ENCODE measurements at regions not wholly inside any gene's neighbourhood (a gene's known extent, or its start where the extent isn't known, plus 50 kb on each side); places are given as distances from the start of the nearest gene placed in this dataset.

GRCh38 chrX:99001286-99001685 is 1408.8 kb downstream of the PCDH19 start:
- no peaks in the 10 kb centered on the region for H3K9me1 ChIP-seq (ENCODE audit: insufficient read depth, low read length)
- H2AFZ ChIP-seq (replicated peaks; ENCODE audit: low read length, poor library complexity) = no peak overlapping the region
- in situ Hi-C loops (cut with MboI; ENCODE audit: low sequenced_read_pairs) = no loop called here
- H3K79me1 ChIP-seq (ENCODE audit: low read depth in 1 of 2, low read length in 2 of 2) = no peaks in the 10 kb centered on the region
- no peak overlapping the region for H2BK120ac ChIP-seq (ENCODE audit: low read depth, low read length)
- no TSS peak for BruUV-seq (replicated peaks)
- H2AK5ac ChIP-seq (ENCODE audit: low read depth, low read length) = no peak overlapping the region
- H3K14ac ChIP-seq (replicated peaks; ENCODE audit: low read depth, low read length) = no peak overlapping the region
- TF ChIP-seq CEBPB (IDR thresholded peaks at IDR 0.05; ENCODE audit: low read depth, low read length) (no peak), CHD1 (IDR thresholded peaks at IDR 0.05; ENCODE audit: low read depth, low read length) (no peak), FOS (IDR thresholded peaks at IDR 0.05; ENCODE audit: low read depth, low read length) (no peak), MAFK (IDR thresholded peaks at IDR 0.05; ENCODE audit: low read depth, low read length) (no peak), RFX5 (IDR thresholded peaks at IDR 0.05; ENCODE audit: low read depth, low read length) (no peak), NFE2L2 (IDR thresholded peaks at IDR 0.05; ENCODE audit: low read depth, low read length) (no peak), BHLHE40 (IDR thresholded peaks at IDR 0.05; ENCODE audit: low read depth, low read length) (no peak), USF2 (IDR thresholded peaks at IDR 0.05; ENCODE audit: low read depth, low read length) (no peak), POLR2A (IDR thresholded peaks at IDR 0.05; ENCODE audit: low read depth, low read length) (no peak), SMC3 (IDR thresholded peaks at IDR 0.05; ENCODE audit: low read depth, low read length) (no peak), MXI1 (IDR thresholded peaks at IDR 0.05; ENCODE audit: borderline replicate concordance, low read depth, low read length) (no peak), MAZ (IDR thresholded peaks at IDR 0.05; ENCODE audit: borderline replicate concordance, low read depth, low read length) (no peak), RCOR1 (IDR thresholded peaks at IDR 0.05; ENCODE audit: insufficient replicate concordance, low read length) (no peak), CTCF (conservative IDR thresholded peaks at IDR 0.05; ENCODE audit: low read depth, low read length) (no peak), ELK1 (IDR thresholded peaks at IDR 0.05; ENCODE audit: borderline replicate concordance, low read depth, low read length) (no peak), RAD21 (IDR thresholded peaks at IDR 0.05; ENCODE audit: low read length) (no peak)
- no peak overlapping the region for H2AK9ac ChIP-seq (replicated peaks; ENCODE audit: low read depth, low read length, poor library complexity)
- ChIA-PET POLR2A (ENCODE audit: unreplicated experiment) (no interaction called here), CTCF (no interaction called here)
- H4K91ac ChIP-seq (ENCODE audit: insufficient read depth, low read depth, low read length) = no peak overlapping the region
- no peak overlapping the region for H4K8ac ChIP-seq (ENCODE audit: low read depth in 2 of 2, low read length in 2 of 2)
- no peak overlapping the region for H3K27ac ChIP-seq (ENCODE audit: insufficient read depth, low read length)
- no peaks in the 10 kb centered on the region for H3K4me1 ChIP-seq (ENCODE audit: control insufficient read depth, insufficient read depth, low read length)
- H3K23ac ChIP-seq (ENCODE audit: low read depth, low read length) = no peak overlapping the region
- no peak overlapping the region for H3K18ac ChIP-seq (ENCODE audit: low read depth, low read length)
- H3K4ac ChIP-seq (ENCODE audit: low read depth, low read length) = no peak overlapping the region
- H2BK5ac ChIP-seq (ENCODE audit: low read depth, low read length, poor library complexity, severe bottlenecking) = no peak overlapping the region
- no peak overlapping the region for H4K5ac ChIP-seq (ENCODE audit: low read depth, low read length)
- H4K20me1 ChIP-seq (ENCODE audit: insufficient read depth, low read length) = no peaks in the 10 kb centered on the region
- H2BK20ac ChIP-seq (ENCODE audit: low read depth, low read length) = no peak overlapping the region
- no peak overlapping the region for H3K56ac ChIP-seq (ENCODE audit: extremely low read depth, insufficient read depth, low read length)
- no peak overlapping the region for H3K9ac ChIP-seq (ENCODE audit: low read depth, low read length)
- H3K4me2 ChIP-seq (ENCODE audit: low read depth, low read length) = no peak overlapping the region
- H3K4me3 ChIP-seq (ENCODE audit: insufficient read depth, low read depth, low read length) = no peak overlapping the region
- H2BK15ac ChIP-seq (ENCODE audit: low read depth, low read length) = no peak overlapping the region
- dilution Hi-C loops (cut with HindIII; ENCODE audit: low sequenced_read_pairs, unreplicated experiment) = no loop called here
- DNase-seq (no peak), ATAC-seq (ENCODE audit: low read depth) (no peak)
- H3K9me3 ChIP-seq (ENCODE audit: control insufficient read depth, insufficient read depth, low read length) = no peaks in the 10 kb centered on the region
- no CpG with 5 or more reads among the region's 1 CpG for WGBS, 2 experiments (ENCODE audit: extremely low coverage in 2 of 2, insufficient read length in 1 of 2)
- no peaks in the 10 kb centered on the region for H3K36me3 ChIP-seq (ENCODE audit: control insufficient read depth, insufficient read depth, low read length)
- H3K27me3 ChIP-seq (ENCODE audit: control insufficient read depth, insufficient read depth, low read length) = no peaks in the 10 kb centered on the region
- intact Hi-C loops (cut with micrococcal nuclease) = no loop called here

Data from IMR-90 (cell line).